Suprapubic skin (tissue), 4 donors: ENCODE measurements at regions not wholly inside any gene's neighbourhood (a gene's known extent, or its start where the extent isn't known, plus 50 kb on each side); places are given as distances from the start of the nearest gene placed in this dataset.

ENCODE experiments used
- DNase-seq, 2 donors: peaks; one replicate each; pipeline ENCODE4 v3.0.0-alpha.2; 2019; ENCODE audit warnings: low spot score in 2 of 2
- H3K27ac ChIP-seq: fragments of 200-600 bp; sonication (generic); one replicate; pipeline ENCODE4 v1.5.1; 2019
- H3K27me3 ChIP-seq: fragments of 200-600 bp; sonication (generic); one replicate; pipeline ENCODE4 v1.5.1; 2019
- H3K36me3 ChIP-seq: fragments of 200-600 bp; sonication (generic); one replicate; pipeline ENCODE4 v1.5.1; 2019
- H3K4me1 ChIP-seq: fragments of 200-600 bp; sonication (generic); one replicate; pipeline ENCODE4 v1.5.1; 2019
- H3K4me3 ChIP-seq: fragments of 200-600 bp; sonication (generic); one replicate; pipeline ENCODE4 v1.5.1; 2019; ENCODE audit warnings: mild to moderate bottlenecking
- H3K9me3 ChIP-seq: fragments of 200-600 bp; sonication (generic); one replicate; pipeline ENCODE4 v1.5.1; 2019
- EP300 ChIP-seq: sonication (generic); formaldehyde crosslinking; IDR thresholded peaks from one replicate; pipeline ENCODE4 v1.6.1; 2017; ENCODE audit warnings: antibody characterized with exemption
- POLR2A ChIP-seq, 2 donors: fragments of 450-650 bp; IDR thresholded peaks; one replicate each; pipeline ENCODE4 v1.6.1; 2017; ENCODE audit warnings: antibody characterized with exemption in 2 of 2, mild to moderate bottlenecking in 2 of 2, moderate library complexity in 2 of 2
- POLR2AphosphoS5 ChIP-seq, 3 donors: sonication (generic); formaldehyde crosslinking; IDR thresholded peaks; one replicate each; pipeline ENCODE4 v1.6.1; 2017; ENCODE audit warnings: antibody characterized with exemption in 3 of 3
- WGBS: methylation state at CpG from one replicate; pipeline ENCODE4 v1.1.5; 2018; 5-methylcytosine and 5-hydroxymethylcytosine counted together
- TF ChIP-seq, protein P1 (sequence below), 2 donors: fragments of 200-600 bp in 1 of 2; fragments of 450-650 bp in 1 of 2; sonication (generic) in 1 of 2; IDR thresholded peaks; one replicate each; pipeline ENCODE4 v1.5.1; 2016 to 2019; ENCODE audit warnings: antibody characterized with exemption in 2 of 2, mild to moderate bottlenecking in 1 of 2, moderate library complexity in 1 of 2

- TF ChIP-seq POLR2AphosphoS5 (IDR thresholded peaks at IDR 0.05) (no peak), EP300 (no peak), POLR2A (IDR thresholded peaks at IDR 0.05) (no peak)
- TF ChIP-seq, protein P1, sequence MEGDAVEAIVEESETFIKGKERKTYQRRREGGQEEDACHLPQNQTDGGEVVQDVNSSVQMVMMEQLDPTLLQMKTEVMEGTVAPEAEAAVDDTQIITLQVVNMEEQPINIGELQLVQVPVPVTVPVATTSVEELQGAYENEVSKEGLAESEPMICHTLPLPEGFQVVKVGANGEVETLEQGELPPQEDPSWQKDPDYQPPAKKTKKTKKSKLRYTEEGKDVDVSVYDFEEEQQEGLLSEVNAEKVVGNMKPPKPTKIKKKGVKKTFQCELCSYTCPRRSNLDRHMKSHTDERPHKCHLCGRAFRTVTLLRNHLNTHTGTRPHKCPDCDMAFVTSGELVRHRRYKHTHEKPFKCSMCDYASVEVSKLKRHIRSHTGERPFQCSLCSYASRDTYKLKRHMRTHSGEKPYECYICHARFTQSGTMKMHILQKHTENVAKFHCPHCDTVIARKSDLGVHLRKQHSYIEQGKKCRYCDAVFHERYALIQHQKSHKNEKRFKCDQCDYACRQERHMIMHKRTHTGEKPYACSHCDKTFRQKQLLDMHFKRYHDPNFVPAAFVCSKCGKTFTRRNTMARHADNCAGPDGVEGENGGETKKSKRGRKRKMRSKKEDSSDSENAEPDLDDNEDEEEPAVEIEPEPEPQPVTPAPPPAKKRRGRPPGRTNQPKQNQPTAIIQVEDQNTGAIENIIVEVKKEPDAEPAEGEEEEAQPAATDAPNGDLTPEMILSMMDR (IDR thresholded peaks at IDR 0.05), result no peak
- Histone ChIP-seq H3K27me3 (no peaks in the 10 kb centered on the region), H3K4me1 (no peaks in the 10 kb centered on the region), H3K36me3 (no peaks in the 10 kb centered on the region), H3K27ac (no peak overlapping the region), H3K4me3 (no peak overlapping the region), H3K9me3 (no peaks in the 10 kb centered on the region)
- WGBS, result 73% methylated on average over 2 of the region's 2 CpGs
- DNase-seq, result no peak
These were observed 296.1 kb downstream of the TENT5A start for GRCh38 chr6:81456416-81456815.

GRCh38 chr6:81455641-81456040 lies 296.8 kb downstream of the TENT5A start:
- Histone ChIP-seq H3K27ac (no peak overlapping the region), H3K4me1 (no peaks in the 10 kb centered on the region), H3K27me3 (no peaks in the 10 kb centered on the region), H3K36me3 (no peaks in the 10 kb centered on the region), H3K9me3 (no peaks in the 10 kb centered on the region), H3K4me3 (no peak overlapping the region)
- TF ChIP-seq POLR2A (IDR thresholded peaks at IDR 0.05) (no peak), EP300 (no peak)
- WGBS, result 10% methylated on average over 1 of the region's 1 CpG
- DNase-seq, result no peak

DNA sequence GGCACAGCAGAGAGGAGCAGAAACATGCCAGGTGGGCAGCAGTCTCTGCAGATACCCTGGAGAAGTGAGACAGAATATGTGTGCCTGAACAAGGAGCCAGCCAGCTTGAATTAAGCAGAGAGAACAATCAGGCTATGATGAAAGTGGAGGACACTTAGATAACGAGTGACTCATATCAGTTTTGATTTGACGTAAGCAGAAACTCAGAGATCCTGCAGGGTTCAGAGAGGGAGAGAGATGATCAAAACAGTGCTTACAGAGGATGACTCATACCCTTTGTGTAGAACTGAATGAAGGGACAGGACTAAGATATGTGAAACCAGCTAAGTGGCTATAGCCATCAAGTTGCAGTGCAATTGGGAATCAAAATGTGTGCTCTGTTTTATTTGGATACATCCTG lies 300.7 kb downstream of the TENT5A start:
- Histone ChIP-seq H3K9me3 (no peaks in the 10 kb centered on the region), H3K27ac (no peak overlapping the region), H3K27me3 (no peaks in the 10 kb centered on the region), H3K36me3 (no peaks in the 10 kb centered on the region), H3K4me1 (no peaks in the 10 kb centered on the region), H3K4me3 (no peak overlapping the region)
- no peak for DNase-seq
- TF ChIP-seq, protein P1 (IDR thresholded peaks at IDR 0.05), result no peak
- no peak for TF ChIP-seq POLR2AphosphoS5 (IDR thresholded peaks at IDR 0.05)
- no peak for TF ChIP-seq EP300
- no peak for TF ChIP-seq POLR2A (IDR thresholded peaks at IDR 0.05)
- WGBS, result 44% methylated on average over 2 of the region's 2 CpGs

- no peaks in the 10 kb centered on the region for H3K36me3 ChIP-seq
- WGBS, result 46% methylated on average over 2 of the region's 2 CpGs
- no peaks in the 10 kb centered on the region for H3K4me1 ChIP-seq
- no peaks in the 10 kb centered on the region for H3K9me3 ChIP-seq
- H3K4me3 ChIP-seq, result no peak overlapping the region
- H3K27me3 ChIP-seq, result no peaks in the 10 kb centered on the region
- H3K27ac ChIP-seq, result no peak overlapping the region
- no peak for DNase-seq
- no peak for TF ChIP-seq POLR2A (IDR thresholded peaks at IDR 0.05)
- TF ChIP-seq, protein P1 (IDR thresholded peaks at IDR 0.05), result no peak
- TF ChIP-seq POLR2AphosphoS5 (IDR thresholded peaks at IDR 0.05), result no peak
- no peak for TF ChIP-seq EP300
These were observed 302.3 kb downstream of the TENT5A start for GRCh38 chr6:81450180-81450579.

DNA sequence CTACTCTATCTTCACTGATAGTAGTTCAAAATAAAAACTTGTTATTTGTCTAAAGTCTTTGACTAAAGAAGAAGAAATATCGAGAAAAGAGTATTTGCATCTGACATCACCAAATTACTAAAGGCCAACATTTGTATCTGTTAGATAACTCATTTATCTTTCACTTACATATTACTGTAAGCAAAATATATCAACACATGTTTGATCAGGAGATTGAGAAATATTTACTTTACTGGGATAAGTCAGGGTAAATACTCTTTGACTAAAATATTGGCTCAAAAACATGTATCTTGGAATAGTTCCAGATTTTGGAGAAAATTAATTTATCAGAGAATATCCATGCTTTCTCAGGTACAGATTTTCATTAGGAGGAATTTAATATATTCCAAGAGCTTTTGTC lies 306.0 kb downstream of the TENT5A start:
- Histone ChIP-seq H3K27me3 (no peaks in the 10 kb centered on the region), H3K4me1 (no peaks in the 10 kb centered on the region), H3K4me3 (no peak overlapping the region), H3K9me3 (no peaks in the 10 kb centered on the region), H3K36me3 (no peaks in the 10 kb centered on the region), H3K27ac (no peak overlapping the region)
- DNase-seq, result no peak
- WGBS, result 85% methylated on average over 1 of the region's 1 CpG
- TF ChIP-seq EP300 (no peak), POLR2A (IDR thresholded peaks at IDR 0.05) (no peak), POLR2AphosphoS5 (IDR thresholded peaks at IDR 0.05) (no peak)
- TF ChIP-seq, protein P1 (IDR thresholded peaks at IDR 0.05), result no peak

DNA sequence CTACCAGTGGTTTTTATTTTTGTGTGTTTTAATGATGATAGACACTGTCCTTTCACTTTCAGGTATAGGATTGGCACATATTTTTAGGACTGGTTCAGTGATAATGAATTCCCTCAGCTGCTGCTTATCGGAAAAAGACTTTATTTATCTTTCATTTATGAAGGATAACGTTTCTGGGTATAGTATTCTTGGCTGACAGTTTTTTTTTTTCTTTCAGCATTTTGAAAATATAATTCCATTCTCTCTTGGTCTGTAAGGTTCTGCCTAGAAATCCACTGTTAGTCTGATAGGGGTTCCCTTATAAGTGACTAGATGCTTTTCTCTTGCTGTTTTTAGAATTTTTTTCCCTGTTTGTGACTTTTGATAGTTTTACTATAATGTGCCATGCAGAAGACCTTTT lies 313.1 kb downstream of the TENT5A start:
- no peak for DNase-seq
- no peak overlapping the region for H3K27ac ChIP-seq
- H3K4me1 ChIP-seq, result no peaks in the 10 kb centered on the region
- no peak overlapping the region for H3K4me3 ChIP-seq
- H3K36me3 ChIP-seq, result no peaks in the 10 kb centered on the region
- H3K27me3 ChIP-seq, result no peaks in the 10 kb centered on the region
- WGBS, result 77% methylated on average over 2 of the region's 2 CpGs
- TF ChIP-seq EP300 (no peak), POLR2A (IDR thresholded peaks at IDR 0.05) (no peak), POLR2AphosphoS5 (IDR thresholded peaks at IDR 0.05) (no peak)
- TF ChIP-seq, protein P1 (IDR thresholded peaks at IDR 0.05), result no peak
- peaks cover 7% of the 10 kb centered on the region for H3K9me3 ChIP-seq
